IMR-90 (cell line): ENCODE measurements at regions not wholly inside any gene's neighbourhood (a gene's known extent, or its start where the extent isn't known, plus 50 kb on each side); places are given as distances from the start of the nearest gene placed in this dataset.

Source experiments
- ATAC-seq: fragments of 200-7000 bp; cut with Tn5 transposase; 2 replicates; pipeline ENCODE4 v1.9.1; 2020; ENCODE audit warnings: low read depth, mild to moderate bottlenecking, moderate library complexity
- BruUV-seq: library from RNA; stranded (reverse); fragments of 400-500 nt; replicated peaks from 2 replicates; lab custom pipeline; 2021; lab: Mats Ljungman, UMichigan
- CTCF ChIA-PET: fragments of 300-600 bp; formaldehyde crosslinking; extraction: SDS; loops from one replicate; lab custom pipeline; 2021; ENCODE audit warnings: antibody characterized with exemption; lab: Yijun Ruan, JAX
- POLR2A ChIA-PET: fragments of 300-600 bp; sonication (Branson Sonifier 250); formaldehyde crosslinking; loops from one replicate; lab custom pipeline; 2022; ENCODE audit warnings: antibody characterized with exemption; ENCODE audit not compliant: unreplicated experiment; lab: Charles Lee
- DNase-seq: peaks from one replicate; pipeline ENCODE4 v3.0.0; 2013
- H2AFZ ChIP-seq: replicated peaks from 2 replicates; pipeline ENCODE3; 2013; ENCODE audit warnings: low read length, mild to moderate bottlenecking; ENCODE audit not compliant: poor library complexity
- H2AK5ac ChIP-seq: 2 replicates; pipeline ENCODE4 v1.6.1; 2013; ENCODE audit warnings: low read depth, low read length, inconsistent platforms
- H2AK9ac ChIP-seq: replicated peaks from 2 replicates; pipeline ENCODE3; 2013; ENCODE audit warnings: mild to moderate bottlenecking, low read depth, low read length, moderate library complexity; ENCODE audit not compliant: poor library complexity
- H2BK120ac ChIP-seq: 2 replicates; pipeline ENCODE4 v1.6.1; 2013; ENCODE audit warnings: low read depth, low read length, inconsistent platforms
- H2BK15ac ChIP-seq: 3 replicates; pipeline ENCODE4 v1.6.1; 2013; ENCODE audit warnings: low read depth, low read length, inconsistent platforms
- H2BK20ac ChIP-seq: 2 replicates; pipeline ENCODE4 v1.6.1; 2013; ENCODE audit warnings: low read depth, mild to moderate bottlenecking, inconsistent platforms, low read length, moderate library complexity
- H2BK5ac ChIP-seq: 2 replicates; pipeline ENCODE4 v1.6.1; 2013; ENCODE audit warnings: mild to moderate bottlenecking, low read depth, low read length, inconsistent platforms; ENCODE audit not compliant: poor library complexity, severe bottlenecking
- H3K14ac ChIP-seq: replicated peaks from 2 replicates; pipeline ENCODE4 v1.6.1; 2013; ENCODE audit warnings: low read depth, low read length, inconsistent platforms
- H3K18ac ChIP-seq: 2 replicates; pipeline ENCODE4 v1.6.1; 2013; ENCODE audit warnings: low read depth, low read length, control low read depth
- H3K23ac ChIP-seq: 2 replicates; pipeline ENCODE4 v1.6.1; 2013; ENCODE audit warnings: low read depth, low read length, inconsistent platforms
- H3K27ac ChIP-seq: 2 replicates; pipeline ENCODE4 v1.5.1; 2013; ENCODE audit warnings: mild to moderate bottlenecking, control low read depth, low read length; ENCODE audit not compliant: insufficient read depth
- H3K27me3 ChIP-seq: 2 replicates; pipeline ENCODE4 v1.6.1; 2013; ENCODE audit warnings: low read length; ENCODE audit not compliant: control insufficient read depth, insufficient read depth
- H3K36me3 ChIP-seq: 2 replicates; pipeline ENCODE4 v1.6.1; 2013; ENCODE audit warnings: low read length, mixed read lengths; ENCODE audit not compliant: control insufficient read depth, insufficient read depth
- H3K4ac ChIP-seq: 2 replicates; pipeline ENCODE4 v1.6.1; 2013; ENCODE audit warnings: low read depth, low read length, inconsistent platforms
- H3K4me1 ChIP-seq: 2 replicates; pipeline ENCODE4 v1.6.1; 2013; ENCODE audit warnings: low read length, mixed read lengths; ENCODE audit not compliant: control insufficient read depth, insufficient read depth
- H3K4me2 ChIP-seq: 2 replicates; pipeline ENCODE4 v1.6.1; 2013; ENCODE audit warnings: low read depth, mild to moderate bottlenecking, control low read depth, low read length, moderate library complexity
- H3K4me3 ChIP-seq: 2 replicates; pipeline ENCODE4 v1.5.1; 2013; ENCODE audit warnings: low read depth, mild to moderate bottlenecking, control low read depth, low read length, moderate library complexity; ENCODE audit not compliant: insufficient read depth
- H3K56ac ChIP-seq: 2 replicates; pipeline ENCODE4 v1.6.1; 2013; ENCODE audit warnings: low read length, inconsistent platforms; ENCODE audit not compliant: insufficient read depth; ENCODE audit errors: extremely low read depth
- H3K79me1 ChIP-seq, 2 experiments: 2 replicates each; pipeline ENCODE4 v1.6.1; 2013; ENCODE audit warnings: low read length in 2 of 2, inconsistent platforms in 1 of 2, low read depth in 1 of 2
- H3K9ac ChIP-seq: 2 replicates; pipeline ENCODE4 v1.6.1; 2013; ENCODE audit warnings: low read depth, low read length, control low read depth
- H3K9me1 ChIP-seq: 2 replicates; pipeline ENCODE4 v1.6.1; 2013; ENCODE audit warnings: low read length, inconsistent platforms; ENCODE audit not compliant: insufficient read depth
- H3K9me3 ChIP-seq: 2 replicates; pipeline ENCODE4 v1.6.1; 2013; ENCODE audit warnings: low read length; ENCODE audit not compliant: control insufficient read depth, insufficient read depth
- H4K20me1 ChIP-seq: 2 replicates; pipeline ENCODE4 v1.6.1; 2013; ENCODE audit warnings: low read length, inconsistent platforms; ENCODE audit not compliant: insufficient read depth
- H4K5ac ChIP-seq: 2 replicates; pipeline ENCODE4 v1.6.1; 2013; ENCODE audit warnings: mild to moderate bottlenecking, low read depth, low read length, control low read depth
- H4K8ac ChIP-seq, 2 experiments: 2 replicates each; pipeline ENCODE4 v1.6.1; 2013; ENCODE audit warnings: low read depth in 2 of 2, low read length in 2 of 2, control low read depth in 1 of 2, inconsistent platforms in 1 of 2
- H4K91ac ChIP-seq: 2 replicates; pipeline ENCODE4 v1.6.1; 2013; ENCODE audit warnings: low read depth, low read length, inconsistent platforms; ENCODE audit not compliant: insufficient read depth
- BHLHE40 ChIP-seq: fragments of 150-350 bp; IDR thresholded peaks from 2 replicates; pipeline ENCODE4 v1.6.1; 2016; ENCODE audit warnings: mild to moderate bottlenecking, low read depth, low read length
- CEBPB ChIP-seq: IDR thresholded peaks from 2 replicates; pipeline ENCODE4 v1.6.1; 2012; ENCODE audit warnings: low read depth, low read length, improper control_type of control experiment
- CHD1 ChIP-seq: IDR thresholded peaks from 2 replicates; pipeline ENCODE4 v1.6.1; 2012; ENCODE audit warnings: low read depth, low read length, improper control_type of control experiment
- CTCF ChIP-seq: conservative IDR thresholded peaks from 2 replicates; pipeline ENCODE4 v1.5.1; 2012; ENCODE audit warnings: mild to moderate bottlenecking, low read depth, low read length, improper control_type of control experiment
- ELK1 ChIP-seq: fragments of 150-350 bp; IDR thresholded peaks from 2 replicates; pipeline ENCODE4 v1.6.1; 2016; ENCODE audit warnings: low read depth, mild to moderate bottlenecking, low read length, moderate library complexity, borderline replicate concordance
- FOS ChIP-seq: fragments of 150-350 bp; IDR thresholded peaks from 2 replicates; pipeline ENCODE4 v1.6.1; 2016; ENCODE audit warnings: low read depth, low read length
- MAFK ChIP-seq: IDR thresholded peaks from 2 replicates; pipeline ENCODE4 v1.6.1; 2012; ENCODE audit warnings: low read depth, low read length, improper control_type of control experiment
- MAZ ChIP-seq: IDR thresholded peaks from 2 replicates; pipeline ENCODE4 v1.6.1; 2012; ENCODE audit warnings: low read depth, mild to moderate bottlenecking, low read length, improper control_type of control experiment, moderate library complexity, borderline replicate concordance
- MXI1 ChIP-seq: IDR thresholded peaks from 2 replicates; pipeline ENCODE4 v1.6.1; 2012; ENCODE audit warnings: low read depth, mild to moderate bottlenecking, low read length, moderate library complexity, borderline replicate concordance
- NFE2L2 ChIP-seq: fragments of 150-350 bp; IDR thresholded peaks from 2 replicates; pipeline ENCODE4 v1.6.1; 2016; ENCODE audit warnings: low read depth, mild to moderate bottlenecking, low read length
- POLR2A ChIP-seq: IDR thresholded peaks from 2 replicates; pipeline ENCODE4 v1.6.1; 2012; ENCODE audit warnings: mild to moderate bottlenecking, low read depth, low read length
- RAD21 ChIP-seq: IDR thresholded peaks from 2 replicates; pipeline ENCODE4 v1.6.1; 2012; ENCODE audit warnings: low read length, improper control_type of control experiment
- RCOR1 ChIP-seq: IDR thresholded peaks from 2 replicates; pipeline ENCODE4 v1.6.1; 2012; ENCODE audit warnings: mild to moderate bottlenecking, low read length, improper control_type of control experiment; ENCODE audit not compliant: insufficient replicate concordance
- RFX5 ChIP-seq: IDR thresholded peaks from 2 replicates; pipeline ENCODE4 v1.8.0; 2012; ENCODE audit warnings: low read depth, mild to moderate bottlenecking, low read length, moderate library complexity
- SMC3 ChIP-seq: fragments of 150-350 bp; IDR thresholded peaks from 2 replicates; pipeline ENCODE4 v1.6.1; 2016; ENCODE audit warnings: low read depth, mild to moderate bottlenecking, antibody characterized with exemption, low read length, moderate library complexity
- USF2 ChIP-seq: fragments of 150-350 bp; IDR thresholded peaks from 2 replicates; pipeline ENCODE4 v1.6.1; 2017; ENCODE audit warnings: mild to moderate bottlenecking, antibody characterized with exemption, low read length, low read depth
- WGBS, 2 experiments: methylation state at CpG; one replicate each; pipeline versions ENCODE4 v1.1.5 to v1.1.7; 2013; ENCODE audit warnings: missing lambda C conversion rate in 2 of 2; ENCODE audit not compliant: insufficient read length in 1 of 2; ENCODE audit errors: extremely low coverage in 2 of 2; 5-methylcytosine and 5-hydroxymethylcytosine counted together
- dilution Hi-C: fragments of 300-500 bp; cut with HindIII; formaldehyde crosslinking; loops from one replicate; pipeline ENCODE4 v1.14.3; 2018; ENCODE audit warnings: low sequenced_read_pairs; ENCODE audit not compliant: unreplicated experiment
- in situ Hi-C: fragments of 300-500 bp; cut with MboI; formaldehyde crosslinking; loops from 3 replicates; pipeline ENCODE4 v1.14.3; 2019; ENCODE audit warnings: low sequenced_read_pairs, inconsistent platforms, mixed read lengths
- intact Hi-C: fragments of 100-400 bp; cut with micrococcal nuclease; formaldehyde crosslinking; loops from 2 replicates; pipeline ENCODE4 v1.10.0; 2022

GRCh38 chr11:134876226-134876625 is 464.2 kb upstream of the B3GAT1 start:
- no peaks in the 10 kb centered on the region for H3K27me3 ChIP-seq
- ChIA-PET POLR2A (no interaction called here), CTCF (no interaction called here)
- no peaks in the 10 kb centered on the region for H3K4me1 ChIP-seq
- BruUV-seq = no TSS peak
- no peak overlapping the region for H2AK5ac ChIP-seq
- intact Hi-C loops = no loop called here
- no peak overlapping the region for H2BK15ac ChIP-seq
- in situ Hi-C loops = no loop called here
- no peaks in the 10 kb centered on the region for H3K9me3 ChIP-seq
- no peak overlapping the region for H4K8ac ChIP-seq
- no peak overlapping the region for H3K23ac ChIP-seq
- no peaks in the 10 kb centered on the region for H3K79me1 ChIP-seq
- dilution Hi-C loops = no loop called here
- no peak overlapping the region for H4K5ac ChIP-seq
- H3K27ac ChIP-seq = no peak overlapping the region
- H3K56ac ChIP-seq = no peak overlapping the region
- no peak overlapping the region for H3K14ac ChIP-seq
- H2AK9ac ChIP-seq = no peak overlapping the region
- no peak overlapping the region for H3K4ac ChIP-seq
- H3K9me1 ChIP-seq = no peaks in the 10 kb centered on the region
- no peak overlapping the region for H3K18ac ChIP-seq
- DNase-seq (no peak), ATAC-seq (no peak)
- H2AFZ ChIP-seq = no peak overlapping the region
- no peak for TF ChIP-seq CEBPB
- no peak for TF ChIP-seq BHLHE40
- TF ChIP-seq MXI1 = no peak
- TF ChIP-seq MAZ = no peak
- no peak for TF ChIP-seq RFX5
- TF ChIP-seq CHD1 = no peak
- TF ChIP-seq NFE2L2 = no peak
- TF ChIP-seq RCOR1 = no peak
- no peak for TF ChIP-seq SMC3
- no peak for TF ChIP-seq CTCF
- TF ChIP-seq MAFK = no peak
- no peak for TF ChIP-seq USF2
- no peak for TF ChIP-seq FOS
- no peak for TF ChIP-seq ELK1
- no peak for TF ChIP-seq POLR2A
- no peak for TF ChIP-seq RAD21
- no peak overlapping the region for H3K9ac ChIP-seq
- no peak overlapping the region for H3K4me3 ChIP-seq
- H3K36me3 ChIP-seq = no peaks in the 10 kb centered on the region
- no peaks in the 10 kb centered on the region for H4K20me1 ChIP-seq
- no peak overlapping the region for H3K4me2 ChIP-seq
- H4K91ac ChIP-seq = no peak overlapping the region
- no peak overlapping the region for H2BK5ac ChIP-seq
- WGBS, 2 experiments = no CpG with 5 or more reads among the region's 8 CpGs
- H2BK20ac ChIP-seq = no peak overlapping the region
- H2BK120ac ChIP-seq = no peak overlapping the region
